ENCODE measurements at regions not wholly inside any gene's neighbourhood (a gene's known extent, or its start where the extent isn't known, plus 50 kb on each side); places are given as distances from the start of the nearest gene placed in this dataset. TPM values are rescaled to one million over a fixed set of nuclear protein-coding genes. Genes with fewer than 3 reads are reported as not detected.

- Histone ChIP-seq H3K9me2 (replicated peaks; ENCODE audit: insufficient read depth) (no peaks in the 10 kb centered on the region), H3K4me3 (no peak overlapping the region), H2AFZ (no peak overlapping the region), H3K79me2 (no peaks in the 10 kb centered on the region), H3K27me3 (no peaks in the 10 kb centered on the region), H3K4me2 (no peak overlapping the region), H3K27ac (no peak overlapping the region), H3K36me3 (replicated peaks; ENCODE audit: insufficient read depth, low read depth) (no peaks in the 10 kb centered on the region), H3K4me1 (ENCODE audit: insufficient read depth) (no peaks in the 10 kb centered on the region), H3K9me3 (ENCODE audit: low read depth) (no peaks in the 10 kb centered on the region), H4K20me1 (ENCODE audit: insufficient read depth, poor library complexity, severe bottlenecking) (no peaks in the 10 kb centered on the region)
- no peak for DNase-seq (ENCODE audit: low spot score)
- 42% methylated on average over 2 of the region's 2 CpGs for WGBS (ENCODE audit: low lambda C conversion rate, missing lambda C conversion rate)
- TF ChIP-seq EZH2 (IDR thresholded peaks at IDR 0.05; ENCODE audit: borderline replicate concordance) = no peak
- no peak for TF ChIP-seq EZH2phosphoT487 (IDR thresholded peaks at IDR 0.05; ENCODE audit: low read depth, severe bottlenecking, unreplicated experiment)
- TF ChIP-seq CTCF (IDR thresholded peaks at IDR 0.05; ENCODE audit: poor library complexity) = no peak
These were observed 54.1 kb upstream of the CTNND2 start for GRCh38 chr5:11958321-11958720.

- Histone ChIP-seq H3K79me2 (no peaks in the 10 kb centered on the region), H3K4me3 (no peak overlapping the region), H3K4me1 (ENCODE audit: insufficient read depth) (no peaks in the 10 kb centered on the region), H3K27ac (no peak overlapping the region), H2AFZ (no peak overlapping the region), H4K20me1 (ENCODE audit: insufficient read depth, poor library complexity, severe bottlenecking) (no peaks in the 10 kb centered on the region), H3K36me3 (replicated peaks; ENCODE audit: insufficient read depth, low read depth) (no peaks in the 10 kb centered on the region), H3K9me2 (replicated peaks; ENCODE audit: insufficient read depth) (no peaks in the 10 kb centered on the region), H3K27me3 (no peaks in the 10 kb centered on the region), H3K9me3 (ENCODE audit: low read depth) (no peaks in the 10 kb centered on the region), H3K4me2 (no peak overlapping the region)
- DNase-seq (ENCODE audit: low spot score) = no peak
- TF ChIP-seq EZH2phosphoT487 (IDR thresholded peaks at IDR 0.05; ENCODE audit: low read depth, severe bottlenecking, unreplicated experiment) = no peak
- no peak for TF ChIP-seq CTCF (IDR thresholded peaks at IDR 0.05; ENCODE audit: poor library complexity)
- TF ChIP-seq EZH2 (IDR thresholded peaks at IDR 0.05; ENCODE audit: borderline replicate concordance) = no peak
These were observed 51.1 kb upstream of the CTNND2 start for GRCh38 chr5:11955331-11955730.

Small RNA genes lying in the stretch of these regions (small RNA-seq; reads per million reads assigned to genes)
- gene RNU6-679P = not detected

Data from hepatocyte (in vitro differentiated cells).